Gastroesophageal sphincter (tissue), 4 donors: ENCODE measurements at regions not wholly inside any gene's neighbourhood (a gene's known extent, or its start where the extent isn't known, plus 50 kb on each side); places are given as distances from the start of the nearest gene placed in this dataset.

Experiments used
- ATAC-seq: fragments of 150-250 bp; one replicate; pipeline ENCODE4 v1.9.1; 2016; ENCODE audit warnings: mild to moderate bottlenecking, moderate library complexity
- H3K27ac ChIP-seq, 4 donors: fragments of 200-600 bp; sonication (generic) in 3 of 4; 1 replicate in 3 of 4; 2 replicates in 1 of 4; pipeline ENCODE4 v1.5.1; 2016 to 2019
- H3K27me3 ChIP-seq: fragments of 200-600 bp; sonication (generic); one replicate; pipeline ENCODE4 v1.5.1; 2019
- H3K36me3 ChIP-seq, 2 donors: fragments of 200-600 bp; sonication (generic); one replicate each; pipeline ENCODE4 v1.5.1; 2019; ENCODE audit warnings: control low read depth in 1 of 2
- H3K4me1 ChIP-seq, 3 donors: fragments of 200-600 bp; sonication (generic); 1 replicate in 2 of 3; 2 replicates in 1 of 3; pipeline ENCODE4 v1.5.1; 2016 to 2019; ENCODE audit warnings: control low read depth in 2 of 3
- H3K4me3 ChIP-seq, 2 donors: fragments of 200-600 bp; sonication (generic); one replicate each; pipeline ENCODE4 v1.5.1; 2019; ENCODE audit warnings: mild to moderate bottlenecking in 1 of 2, moderate library complexity in 1 of 2
- H3K9me3 ChIP-seq, 3 donors: fragments of 200-600 bp; sonication (generic); one replicate each; pipeline ENCODE4 v1.5.1; 2017 to 2019; ENCODE audit warnings: control low read depth in 2 of 3
- EP300 ChIP-seq: sonication (generic); formaldehyde crosslinking; IDR thresholded peaks from one replicate; pipeline ENCODE4 v1.6.1; 2017; ENCODE audit warnings: antibody characterized with exemption, mild to moderate bottlenecking
- POLR2A ChIP-seq, 2 donors: fragments of 450-650 bp; IDR thresholded peaks; one replicate each; pipeline ENCODE4 v1.6.1; 2017; ENCODE audit warnings: antibody characterized with exemption in 2 of 2, mild to moderate bottlenecking in 2 of 2, moderate library complexity in 1 of 2
- POLR2AphosphoS5 ChIP-seq: sonication (generic); formaldehyde crosslinking; IDR thresholded peaks from one replicate; pipeline ENCODE4 v1.6.1; 2017; ENCODE audit warnings: antibody characterized with exemption
- WGBS, 2 donors: methylation state at CpG; one replicate each; pipeline ENCODE4 v1.1.5; 2018; ENCODE audit warnings: low coverage in 1 of 2; 5-methylcytosine and 5-hydroxymethylcytosine counted together
- TF ChIP-seq, protein P1 (sequence below), 4 experiments: fragments of 200-600 bp in 2 of 4; fragments of 450-650 bp in 2 of 4; sonication (generic) in 1 of 4; IDR thresholded peaks; one replicate each; pipeline ENCODE4 v1.5.1; 2017 to 2019; ENCODE audit warnings: antibody characterized with exemption in 4 of 4, mild to moderate bottlenecking in 2 of 4, moderate library complexity in 2 of 4

DNA sequence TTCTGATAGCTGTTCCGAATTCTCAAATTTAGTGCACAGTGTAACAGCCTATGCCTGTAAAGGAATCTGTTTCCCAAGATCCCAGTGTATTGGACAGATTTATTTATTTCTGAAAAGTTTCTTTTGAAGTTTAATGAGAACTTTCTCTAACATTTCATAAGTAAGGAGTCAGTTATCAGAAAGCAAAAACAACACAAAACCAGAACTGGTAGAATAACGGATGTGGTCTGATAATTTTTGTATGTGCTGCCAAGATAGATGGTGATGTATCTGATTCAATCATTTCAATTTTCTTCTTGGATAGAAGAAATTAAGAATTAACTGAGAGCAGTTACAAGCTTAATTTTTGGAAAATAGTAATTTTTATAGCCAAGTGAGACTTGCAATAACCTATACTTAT, 374.3 kb downstream of the SOCS6 start:
- no peak for ATAC-seq
- H3K27ac ChIP-seq = no peak overlapping the region

DNA sequence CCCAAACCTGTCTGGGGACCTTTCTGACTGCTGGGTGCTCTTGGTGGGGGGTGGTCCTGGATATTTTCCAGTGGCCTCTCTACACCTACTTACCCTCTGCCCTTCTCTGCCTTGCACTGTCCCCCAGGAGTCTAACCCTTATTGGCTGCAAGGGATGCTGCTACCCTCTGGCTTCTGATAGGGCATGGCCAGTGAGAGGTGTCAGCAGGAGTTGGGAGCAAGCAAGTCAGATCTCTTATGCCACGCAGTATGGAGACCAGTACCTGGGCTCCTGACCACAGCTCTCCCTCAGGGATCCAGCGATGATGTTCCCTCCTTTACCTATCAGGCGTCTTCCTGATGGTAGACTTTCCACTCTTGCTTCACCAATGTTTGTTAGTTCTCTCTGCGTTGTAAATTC, 373.7 kb downstream of the SOCS6 start:
- H3K27ac ChIP-seq = no peak overlapping the region
- H3K4me1 ChIP-seq = no peaks in the 10 kb centered on the region
- no peaks in the 10 kb centered on the region for H3K27me3 ChIP-seq
- peaks cover 0 to 13% (median 0%) of the 10 kb centered on the region in 3 donors for H3K9me3 ChIP-seq
- no peak for ATAC-seq
- no peaks in the 10 kb centered on the region for H3K36me3 ChIP-seq
- H3K4me3 ChIP-seq = no peak overlapping the region
- TF ChIP-seq, protein P1, sequence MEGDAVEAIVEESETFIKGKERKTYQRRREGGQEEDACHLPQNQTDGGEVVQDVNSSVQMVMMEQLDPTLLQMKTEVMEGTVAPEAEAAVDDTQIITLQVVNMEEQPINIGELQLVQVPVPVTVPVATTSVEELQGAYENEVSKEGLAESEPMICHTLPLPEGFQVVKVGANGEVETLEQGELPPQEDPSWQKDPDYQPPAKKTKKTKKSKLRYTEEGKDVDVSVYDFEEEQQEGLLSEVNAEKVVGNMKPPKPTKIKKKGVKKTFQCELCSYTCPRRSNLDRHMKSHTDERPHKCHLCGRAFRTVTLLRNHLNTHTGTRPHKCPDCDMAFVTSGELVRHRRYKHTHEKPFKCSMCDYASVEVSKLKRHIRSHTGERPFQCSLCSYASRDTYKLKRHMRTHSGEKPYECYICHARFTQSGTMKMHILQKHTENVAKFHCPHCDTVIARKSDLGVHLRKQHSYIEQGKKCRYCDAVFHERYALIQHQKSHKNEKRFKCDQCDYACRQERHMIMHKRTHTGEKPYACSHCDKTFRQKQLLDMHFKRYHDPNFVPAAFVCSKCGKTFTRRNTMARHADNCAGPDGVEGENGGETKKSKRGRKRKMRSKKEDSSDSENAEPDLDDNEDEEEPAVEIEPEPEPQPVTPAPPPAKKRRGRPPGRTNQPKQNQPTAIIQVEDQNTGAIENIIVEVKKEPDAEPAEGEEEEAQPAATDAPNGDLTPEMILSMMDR (IDR thresholded peaks at IDR 0.05) = no peak
- no peak for TF ChIP-seq POLR2AphosphoS5
- TF ChIP-seq POLR2A (IDR thresholded peaks at IDR 0.05) = no peak
- TF ChIP-seq EP300 = no peak
- WGBS, 2 donors = 90 to 95% methylated on average over 3 to 4 of the region's 4 CpGs

More for the DNA sequence above, 374.3 kb downstream of the SOCS6 start:
- 43 to 77% methylated on average over 2 of the region's 2 CpGs for WGBS, 2 donors
- no peaks in the 10 kb centered on the region for H3K4me1 ChIP-seq
- TF ChIP-seq EP300 (no peak), POLR2AphosphoS5 (no peak), POLR2A (IDR thresholded peaks at IDR 0.05) (no peak)
- TF ChIP-seq, protein P1 (IDR thresholded peaks at IDR 0.05) = no peak
- H3K36me3 ChIP-seq = no peaks in the 10 kb centered on the region
- H3K4me3 ChIP-seq = no peak overlapping the region
- H3K27me3 ChIP-seq = no peaks in the 10 kb centered on the region
- H3K9me3 ChIP-seq = peaks cover 0 to 13% (median 0%) of the 10 kb centered on the region in 3 donors

DNA sequence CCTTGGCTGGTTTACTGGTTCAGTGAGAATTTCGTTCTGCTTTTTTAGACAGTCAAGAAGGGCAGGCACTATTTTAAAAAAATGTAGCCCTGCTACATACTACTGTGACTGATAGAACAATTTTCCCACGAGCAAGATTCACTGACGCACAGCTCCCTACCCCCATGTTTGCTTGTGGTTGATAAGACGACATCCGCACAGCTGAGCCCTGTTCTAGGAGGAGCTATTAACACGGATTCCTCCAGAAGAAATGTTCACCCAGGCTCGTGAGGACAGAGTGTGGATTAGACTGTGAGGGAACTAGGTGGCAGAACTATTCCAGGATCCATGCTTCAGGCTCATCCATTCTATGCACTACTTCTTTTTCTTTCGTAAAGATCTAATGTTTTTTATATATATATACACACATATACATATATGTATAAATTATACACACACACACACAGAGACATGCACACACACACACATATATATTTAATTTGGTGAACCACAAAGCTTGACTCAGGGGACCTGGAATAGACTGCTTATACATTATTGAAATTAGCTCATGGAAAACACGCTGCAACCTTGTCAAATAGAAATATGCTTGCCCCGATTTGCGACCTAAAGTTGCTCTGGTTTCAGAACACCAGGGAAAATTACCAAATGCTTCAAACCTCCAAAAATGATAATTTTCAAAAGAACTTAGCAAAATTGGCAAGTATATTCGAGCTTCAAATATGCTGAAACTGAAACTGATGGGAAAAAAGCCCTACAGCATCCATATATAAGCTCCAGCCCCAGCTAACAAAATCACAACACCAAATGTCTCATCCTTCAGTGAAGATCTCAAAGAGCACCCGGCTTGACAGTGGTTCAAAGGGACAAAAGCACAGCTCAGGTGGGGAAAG, 370.4 kb downstream of the SOCS6 start:
- Histone ChIP-seq H3K4me3 (no peak overlapping the region), H3K36me3 (no peaks in the 10 kb centered on the region), H3K27me3 (no peaks in the 10 kb centered on the region), H3K4me1 (no peaks in the 10 kb centered on the region), H3K9me3 (peaks cover 0 to 6% (median 0%) of the 10 kb centered on the region in 3 donors), H3K27ac (no peak overlapping the region)
- TF ChIP-seq EP300 (no peak), POLR2A (IDR thresholded peaks at IDR 0.05) (no peak), POLR2AphosphoS5 (no peak)
- 34 to 40% methylated on average over 13 of the region's 13 CpGs for WGBS, 2 donors
- ATAC-seq = no peak

DNA sequence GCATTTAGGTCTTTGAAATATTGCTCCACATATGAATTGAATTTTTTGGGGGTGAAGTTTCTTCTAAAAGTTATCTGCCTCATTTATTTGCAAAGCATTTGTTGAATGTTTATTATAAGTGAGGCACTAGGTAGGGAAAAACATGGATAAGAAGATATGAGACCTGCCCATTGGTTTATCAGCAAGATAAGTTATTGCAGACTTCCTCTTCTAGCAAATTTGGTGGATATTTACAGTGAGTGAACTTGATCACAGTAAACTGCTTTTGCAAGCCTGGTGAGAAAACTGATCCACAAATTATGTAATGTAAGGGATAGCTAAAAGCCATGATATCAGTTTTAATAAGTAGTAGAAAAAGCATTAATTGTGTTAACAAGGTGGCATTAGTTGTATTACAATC, 364.8 kb downstream of the SOCS6 start:
- Histone ChIP-seq H3K4me1 (no peaks in the 10 kb centered on the region), H3K9me3 (peaks cover 0 to 6% (median 0%) of the 10 kb centered on the region in 3 donors), H3K27me3 (no peaks in the 10 kb centered on the region), H3K27ac (no peak overlapping the region), H3K36me3 (no peaks in the 10 kb centered on the region), H3K4me3 (no peak overlapping the region)
- TF ChIP-seq EP300 (no peak), POLR2A (IDR thresholded peaks at IDR 0.05) (no peak), POLR2AphosphoS5 (no peak)
- TF ChIP-seq, protein P1 (IDR thresholded peaks at IDR 0.05) = no peak
- no peak for ATAC-seq

DNA sequence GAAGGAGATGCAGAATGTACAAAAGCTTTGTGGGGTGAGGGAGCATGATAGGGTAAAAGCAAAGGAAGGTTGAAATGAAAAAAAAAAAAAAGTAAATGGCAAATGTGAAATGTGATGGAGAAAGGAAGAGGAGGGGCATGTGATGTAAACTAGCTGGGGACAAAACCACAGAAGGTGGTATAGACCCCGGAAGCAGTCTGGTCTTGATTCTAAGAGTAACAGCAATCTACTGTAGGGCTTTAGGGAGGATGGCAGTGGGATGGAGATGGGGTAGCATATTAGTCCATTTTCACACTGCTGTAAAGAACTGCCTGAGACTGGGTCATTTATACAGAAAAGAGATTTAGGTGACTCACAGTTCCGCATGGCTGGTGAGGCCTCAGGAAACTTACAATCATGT, 362.0 kb downstream of the SOCS6 start:
- Histone ChIP-seq H3K4me3 (no peak overlapping the region), H3K4me1 (no peaks in the 10 kb centered on the region), H3K27me3 (no peaks in the 10 kb centered on the region), H3K9me3 (peaks cover 0 to under 1% (median 0%) of the 10 kb centered on the region in 3 donors), H3K27ac (no peak overlapping the region), H3K36me3 (no peaks in the 10 kb centered on the region)
- TF ChIP-seq POLR2A (IDR thresholded peaks at IDR 0.05) = no peak
- TF ChIP-seq, protein P1 (IDR thresholded peaks at IDR 0.05) = no peak
- no peak for TF ChIP-seq POLR2AphosphoS5
- TF ChIP-seq EP300 = no peak
- no peak for ATAC-seq
- WGBS, 2 donors = 92% methylated on average over 2 of the region's 2 CpGs
